Ascending aorta (tissue), 2 donors: ENCODE measurements at regions not wholly inside any gene's neighbourhood (a gene's known extent, or its start where the extent isn't known, plus 50 kb on each side); places are given as distances from the start of the nearest gene placed in this dataset.

Experiments
- DNase-seq, 2 donors: peaks; one replicate each; pipeline ENCODE4 v3.0.0-alpha.2; 2019; ENCODE audit warnings: low spot score in 2 of 2
- H3K27ac ChIP-seq, 2 donors: fragments of 200-600 bp; sonication (generic); one replicate each; pipeline ENCODE4 v1.5.1; 2016 to 2017; ENCODE audit warnings: mild to moderate bottlenecking in 1 of 2
- H3K27me3 ChIP-seq: fragments of 200-600 bp; sonication (generic); one replicate; pipeline ENCODE4 v1.5.1; 2017
- H3K36me3 ChIP-seq, 2 donors: fragments of 200-600 bp; sonication (generic); one replicate each; pipeline ENCODE4 v1.5.1; 2016
- H3K4me1 ChIP-seq, 2 donors: fragments of 200-600 bp; sonication (generic); one replicate each; pipeline ENCODE4 v1.5.1; 2016 to 2017; ENCODE audit warnings: mild to moderate bottlenecking in 1 of 2
- H3K4me3 ChIP-seq, 2 donors: fragments of 200-600 bp; sonication (generic); one replicate each; pipeline ENCODE4 v1.5.1; 2016 to 2017; ENCODE audit warnings: mild to moderate bottlenecking in 1 of 2
- H3K9me3 ChIP-seq, 2 donors: fragments of 200-600 bp; sonication (generic); one replicate each; pipeline ENCODE4 v1.5.1; 2016
- intact Hi-C: fragments of 100-400 bp; cut with DNase I; formaldehyde crosslinking; loops from one replicate; pipeline ENCODE4 v1.15.1; 2023
- TF ChIP-seq, protein P1 (sequence below), 3 experiments: fragments of 200-600 bp in 2 of 3; fragments of 450-650 bp in 1 of 3; sonication (generic) in 2 of 3; IDR thresholded peaks; one replicate each; pipeline ENCODE4 v1.5.1; 2016 to 2019; ENCODE audit warnings: antibody characterized with exemption in 3 of 3, mild to moderate bottlenecking in 1 of 3, moderate library complexity in 1 of 3

DNA sequence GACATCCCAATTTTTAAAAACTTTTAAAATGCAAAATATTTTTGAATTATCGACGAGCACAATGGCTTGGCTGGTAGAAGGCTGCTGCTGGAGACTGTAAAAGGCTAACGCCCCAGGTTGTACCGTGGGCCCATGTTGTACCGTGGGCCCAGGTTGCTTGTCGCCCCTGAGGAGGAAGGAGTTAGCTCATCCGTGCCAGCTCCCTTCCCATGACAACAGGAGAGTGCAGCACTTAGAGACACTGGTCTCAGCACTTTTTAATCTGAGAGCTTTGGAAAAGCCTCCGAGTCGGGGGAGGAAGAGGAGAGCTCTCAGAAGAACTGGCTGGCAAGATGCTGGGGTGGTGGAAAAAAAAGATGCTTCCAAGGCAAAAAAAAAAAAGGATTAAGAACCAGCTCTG lies 50.3 kb upstream of the CACNA1A start:
- Histone ChIP-seq H3K27me3 (no peaks in the 10 kb centered on the region), H3K4me3 (no peak overlapping the region), H3K36me3 (no peaks in the 10 kb centered on the region), H3K4me1 (no peaks in the 10 kb centered on the region), H3K27ac (no peak overlapping the region), H3K9me3 (no peaks in the 10 kb centered on the region)
- intact Hi-C loops: no loop called here
- TF ChIP-seq, protein P1, sequence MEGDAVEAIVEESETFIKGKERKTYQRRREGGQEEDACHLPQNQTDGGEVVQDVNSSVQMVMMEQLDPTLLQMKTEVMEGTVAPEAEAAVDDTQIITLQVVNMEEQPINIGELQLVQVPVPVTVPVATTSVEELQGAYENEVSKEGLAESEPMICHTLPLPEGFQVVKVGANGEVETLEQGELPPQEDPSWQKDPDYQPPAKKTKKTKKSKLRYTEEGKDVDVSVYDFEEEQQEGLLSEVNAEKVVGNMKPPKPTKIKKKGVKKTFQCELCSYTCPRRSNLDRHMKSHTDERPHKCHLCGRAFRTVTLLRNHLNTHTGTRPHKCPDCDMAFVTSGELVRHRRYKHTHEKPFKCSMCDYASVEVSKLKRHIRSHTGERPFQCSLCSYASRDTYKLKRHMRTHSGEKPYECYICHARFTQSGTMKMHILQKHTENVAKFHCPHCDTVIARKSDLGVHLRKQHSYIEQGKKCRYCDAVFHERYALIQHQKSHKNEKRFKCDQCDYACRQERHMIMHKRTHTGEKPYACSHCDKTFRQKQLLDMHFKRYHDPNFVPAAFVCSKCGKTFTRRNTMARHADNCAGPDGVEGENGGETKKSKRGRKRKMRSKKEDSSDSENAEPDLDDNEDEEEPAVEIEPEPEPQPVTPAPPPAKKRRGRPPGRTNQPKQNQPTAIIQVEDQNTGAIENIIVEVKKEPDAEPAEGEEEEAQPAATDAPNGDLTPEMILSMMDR (IDR thresholded peaks at IDR 0.05): no peak
- no peak for DNase-seq
